Posterior vena cava (tissue), 2 donors: ENCODE measurements at regions not wholly inside any gene's neighbourhood (a gene's known extent, or its start where the extent isn't known, plus 50 kb on each side); places are given as distances from the start of the nearest gene placed in this dataset.
A peak's percentile ranks its signal among the peaks of the same experiment; 100 is the strongest.
"Not testable (repeated sequence)": the region's sequence is repeated elsewhere in the genome, so short reads cannot be mapped to it uniquely, and the experiment has no call there.

Experiments
- DNase-seq: peaks from one replicate; pipeline ENCODE4 v3.0.0-alpha.2; 2020; ENCODE audit warnings: low spot score
- intact Hi-C, 2 donors: fragments of 100-400 bp; cut with DNase I; formaldehyde crosslinking; loops; one replicate each; pipeline versions ENCODE4 v1.14.1 to v1.14.2; 2022 to 2023
- donor health status: DM: yes; HTN: yes; CAD: no.
- donor health status: DM: yes; HTN: yes; CAD: no.

GRCh38 chr17:27365329-27365945 is 71.5 kb downstream of the WSB1 start:
- intact Hi-C loops: not testable (repeated sequence)

GRCh38 chr17:27366437-27366836 is 72.5 kb downstream of the WSB1 start:
- intact Hi-C loops: no loop called here
- DNase-seq: no peak

More at GRCh38 chr17:27365329-27365945, 71.5 kb downstream of the WSB1 start:
- DNase-seq: not testable (repeated sequence)

- intact Hi-C loops: no loop called here
- no peak for DNase-seq
These were observed 73.4 kb downstream of the WSB1 start for GRCh38 chr17:27367121-27367981.

GRCh38 chr17:27368151-27368795 is 74.4 kb downstream of the WSB1 start:
- intact Hi-C loops: no loop called here
- no peak for DNase-seq

- no peak for DNase-seq
- intact Hi-C loops: no loop called here
These were observed 75.1 kb downstream of the WSB1 start for GRCh38 chr17:27368980-27369379.

GRCh38 chr17:27370776-27371175 is 76.9 kb downstream of the WSB1 start:
- intact Hi-C loops: loop anchor here in 1 of 2 donors (1.0 kb wide), 1 partner anchor 33 kb away; no protein-coding TSS in a partner anchor
- DNase-seq: no peak

GRCh38 chr17:27373695-27374094 is 79.8 kb downstream of the WSB1 start:
- DNase-seq, intact Hi-C loops: not testable (repeated sequence)

GRCh38 chr17:27376637-27377547 is 79.4 kb upstream of the KSR1 start:
- no peak for DNase-seq
- intact Hi-C loops: no loop called here

GRCh38 chr17:27378482-27379175 is 77.6 kb upstream of the KSR1 start:
- intact Hi-C loops: no loop called here
- no peak for DNase-seq

- intact Hi-C loops: no loop called here
- peak; percentile 90 for DNase-seq
These were observed 76.2 kb upstream of the KSR1 start for GRCh38 chr17:27379888-27380533.

GRCh38 chr17:27380551-27380950 is 75.7 kb upstream of the KSR1 start:
- intact Hi-C loops: no loop called here
- DNase-seq: no peak

GRCh38 chr17:27381007-27381501 is 75.2 kb upstream of the KSR1 start:
- intact Hi-C loops: no loop called here
- peak; percentile 92 for DNase-seq

- intact Hi-C loops: no loop called here
- no peak for DNase-seq
These were observed 74.2 kb upstream of the KSR1 start for GRCh38 chr17:27382025-27382424.

GRCh38 chr17:27384261-27384701 is 72.0 kb upstream of the KSR1 start:
- intact Hi-C loops: no loop called here

GRCh38 chr17:27384726-27385125 is 71.5 kb upstream of the KSR1 start:
- DNase-seq: no peak
- intact Hi-C loops: no loop called here

More at GRCh38 chr17:27384261-27384701, 72.0 kb upstream of the KSR1 start:
- no peak for DNase-seq

GRCh38 chr17:27385626-27386025 is 70.6 kb upstream of the KSR1 start:
- intact Hi-C loops: no loop called here
- no peak for DNase-seq

- intact Hi-C loops: no loop called here
- DNase-seq: no peak
These were observed 69.8 kb upstream of the KSR1 start for GRCh38 chr17:27386206-27387075.
